ENCODE measurements at regions not wholly inside any gene's neighbourhood (a gene's known extent, or its start where the extent isn't known, plus 50 kb on each side); places are given as distances from the start of the nearest gene placed in this dataset.

DNA sequence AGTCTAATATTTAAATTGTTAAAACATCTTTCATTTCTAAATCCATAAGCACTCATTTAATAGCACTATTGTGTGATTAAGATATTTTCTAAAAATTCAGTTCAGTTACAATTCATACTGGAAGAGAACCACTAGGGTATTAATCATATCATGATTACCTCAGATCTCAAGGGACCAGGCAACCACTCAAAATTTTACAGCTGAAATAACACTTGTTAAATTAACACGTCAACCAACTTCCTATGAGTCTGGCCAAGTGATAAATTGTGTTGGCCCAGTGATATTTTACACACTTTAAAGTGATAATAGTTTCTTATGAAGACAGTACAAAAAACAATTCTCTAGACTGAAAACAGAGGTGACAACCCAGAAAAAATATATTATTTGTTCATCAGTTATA lies 869.0 kb upstream of the ADGRB3 start:
- WGBS, 2 donors, result 9% methylated on average over 1 of the region's 1 CpG
- no peak overlapping the region for H3K4me3 ChIP-seq
- intact Hi-C loops (cut with DNase I), result no loop called here
- H3K27ac ChIP-seq, result no peak overlapping the region
- ATAC-seq, result no peak
- DNase-seq, result no peak
- no peaks in the 10 kb centered on the region for H3K27me3 ChIP-seq
- H3K4me1 ChIP-seq, result no peaks in the 10 kb centered on the region
- FAIRE-seq, result no peak
- H3K36me3 ChIP-seq, result no peaks in the 10 kb centered on the region
- TF ChIP-seq, protein P1, sequence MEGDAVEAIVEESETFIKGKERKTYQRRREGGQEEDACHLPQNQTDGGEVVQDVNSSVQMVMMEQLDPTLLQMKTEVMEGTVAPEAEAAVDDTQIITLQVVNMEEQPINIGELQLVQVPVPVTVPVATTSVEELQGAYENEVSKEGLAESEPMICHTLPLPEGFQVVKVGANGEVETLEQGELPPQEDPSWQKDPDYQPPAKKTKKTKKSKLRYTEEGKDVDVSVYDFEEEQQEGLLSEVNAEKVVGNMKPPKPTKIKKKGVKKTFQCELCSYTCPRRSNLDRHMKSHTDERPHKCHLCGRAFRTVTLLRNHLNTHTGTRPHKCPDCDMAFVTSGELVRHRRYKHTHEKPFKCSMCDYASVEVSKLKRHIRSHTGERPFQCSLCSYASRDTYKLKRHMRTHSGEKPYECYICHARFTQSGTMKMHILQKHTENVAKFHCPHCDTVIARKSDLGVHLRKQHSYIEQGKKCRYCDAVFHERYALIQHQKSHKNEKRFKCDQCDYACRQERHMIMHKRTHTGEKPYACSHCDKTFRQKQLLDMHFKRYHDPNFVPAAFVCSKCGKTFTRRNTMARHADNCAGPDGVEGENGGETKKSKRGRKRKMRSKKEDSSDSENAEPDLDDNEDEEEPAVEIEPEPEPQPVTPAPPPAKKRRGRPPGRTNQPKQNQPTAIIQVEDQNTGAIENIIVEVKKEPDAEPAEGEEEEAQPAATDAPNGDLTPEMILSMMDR (IDR thresholded peaks at IDR 0.05), result no peak
- no peaks in the 10 kb centered on the region for H3K9me3 ChIP-seq

DNA sequence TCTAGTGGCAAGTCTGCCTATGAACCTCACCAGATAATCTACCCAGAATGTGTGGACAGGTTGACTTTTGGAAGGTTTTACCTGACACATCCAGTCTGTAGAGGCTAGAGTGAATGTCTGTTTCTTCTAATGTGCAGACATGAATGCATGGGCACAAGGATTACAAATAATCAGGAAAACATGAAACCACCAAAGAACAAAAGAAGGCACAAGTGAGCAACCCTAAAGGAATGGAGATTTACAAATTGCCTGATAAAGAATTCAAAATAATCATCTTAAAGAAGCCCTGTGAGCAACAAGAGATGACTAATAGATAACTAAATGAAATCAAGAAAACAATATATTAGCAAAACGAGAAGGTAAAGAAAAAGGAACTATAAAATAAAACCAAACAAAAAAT lies 876.1 kb upstream of the ADGRB3 start:
- Histone ChIP-seq H3K9me3 (no peaks in the 10 kb centered on the region), H3K4me3 (no peak overlapping the region), H3K27me3 (no peaks in the 10 kb centered on the region), H3K4me1 (no peaks in the 10 kb centered on the region), H3K27ac (no peak overlapping the region), H3K36me3 (no peaks in the 10 kb centered on the region)
- FAIRE-seq (no peak), ATAC-seq (no peak), DNase-seq (no peak)
- intact Hi-C loops (cut with DNase I), result no loop called here
- 34 to 46% methylated on average over 1 of the region's 1 CpG for WGBS, 2 donors
- TF ChIP-seq, protein P1 (IDR thresholded peaks at IDR 0.05), result no peak

DNA sequence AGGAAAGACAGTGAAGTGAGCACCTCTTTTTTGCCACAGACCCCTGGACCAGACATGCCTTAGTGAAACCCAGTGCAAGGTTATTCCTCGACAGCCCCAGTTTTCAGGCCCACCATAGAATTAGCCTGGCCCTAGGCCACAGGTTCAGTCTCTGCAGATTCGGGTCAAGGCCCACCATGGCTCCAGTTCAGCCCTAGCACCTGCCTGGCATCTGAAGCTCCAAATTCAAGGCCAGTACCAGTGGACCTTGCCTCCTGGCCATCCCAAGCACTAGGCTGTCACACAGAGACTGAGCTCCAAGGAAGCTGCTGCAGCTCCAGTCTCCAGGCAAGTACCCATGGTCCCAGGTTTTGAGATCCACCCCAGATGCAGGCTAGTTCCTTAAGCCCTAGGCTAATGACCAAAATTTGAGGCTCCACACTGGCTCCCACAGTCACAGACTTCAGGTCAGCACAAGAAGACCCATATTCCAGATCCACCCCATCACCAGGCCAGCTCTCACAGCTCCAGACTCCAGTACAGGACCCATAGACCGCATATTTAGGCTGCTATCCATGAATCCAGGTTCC lies 877.5 kb upstream of the ADGRB3 start:
- no peaks in the 10 kb centered on the region for H3K9me3 ChIP-seq
- TF ChIP-seq, protein P1 (IDR thresholded peaks at IDR 0.05), result no peak
- FAIRE-seq, result no peak
- intact Hi-C loops (cut with DNase I), result no loop called here
- ATAC-seq, result no peak
- H3K4me1 ChIP-seq, result no peaks in the 10 kb centered on the region
- H3K4me3 ChIP-seq, result no peak overlapping the region
- H3K27me3 ChIP-seq, result no peaks in the 10 kb centered on the region
- DNase-seq, result peak in 1 of 6 donors; percentile 13
- no peaks in the 10 kb centered on the region for H3K36me3 ChIP-seq
- WGBS, 2 donors, result 33 to 42% methylated on average over 3 of the region's 3 CpGs
- H3K27ac ChIP-seq, result no peak overlapping the region

DNA sequence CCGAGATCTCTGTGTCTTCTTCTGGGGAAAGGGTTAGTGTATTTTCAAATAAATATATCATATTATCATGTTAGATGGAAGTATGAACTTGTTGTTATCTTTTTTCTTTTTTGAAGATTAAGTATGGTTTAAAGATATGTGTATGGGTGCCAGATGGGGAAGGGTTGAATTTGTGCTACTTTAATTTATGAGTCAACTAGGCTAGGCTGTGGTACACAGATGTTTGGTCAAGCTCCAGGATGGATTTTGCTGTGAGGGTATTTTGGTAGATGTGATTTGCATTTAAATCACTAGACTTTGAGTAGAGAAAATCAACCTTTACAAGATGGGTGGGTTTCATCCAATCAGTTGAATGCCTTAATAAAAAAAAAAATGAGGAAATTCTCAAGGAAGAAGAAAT lies 886.6 kb upstream of the ADGRB3 start:
- DNase-seq (no peak), FAIRE-seq (no peak), ATAC-seq (no peak)
- intact Hi-C loops (cut with DNase I), result no loop called here
- 54 to 81% methylated on average over 1 of the region's 1 CpG for WGBS, 2 donors
- no peaks in the 10 kb centered on the region for H3K36me3 ChIP-seq
- H3K27me3 ChIP-seq, result no peaks in the 10 kb centered on the region
- no peaks in the 10 kb centered on the region for H3K4me1 ChIP-seq
- TF ChIP-seq, protein P1 (IDR thresholded peaks at IDR 0.05), result no peak
- no peaks in the 10 kb centered on the region for H3K9me3 ChIP-seq
- no peak overlapping the region for H3K4me3 ChIP-seq
- no peak overlapping the region for H3K27ac ChIP-seq

- no peaks in the 10 kb centered on the region for H3K27me3 ChIP-seq
- no peaks in the 10 kb centered on the region for H3K9me3 ChIP-seq
- no peak for DNase-seq
- no peak overlapping the region for H3K27ac ChIP-seq
- H3K4me3 ChIP-seq, result no peak overlapping the region
- intact Hi-C loops (cut with DNase I), result no loop called here
- FAIRE-seq, result no peak
- no peak for ATAC-seq
- H3K36me3 ChIP-seq, result no peaks in the 10 kb centered on the region
- TF ChIP-seq, protein P1 (IDR thresholded peaks at IDR 0.05), result no peak
- no peaks in the 10 kb centered on the region for H3K4me1 ChIP-seq
These were observed 898.3 kb upstream of the ADGRB3 start for GRCh38 chr6:67736816-67737215.

Data from pancreas (tissue), 10 donors.